ENCODE measurements at regions not wholly inside any gene's neighbourhood (a gene's known extent, or its start where the extent isn't known, plus 50 kb on each side); places are given as distances from the start of the nearest gene placed in this dataset.
"Not testable (repeated sequence)": the region's sequence is repeated elsewhere in the genome, so short reads cannot be mapped to it uniquely, and the experiment has no call there.

GRCh38 chr22:11598492-11599440 is 3929.2 kb upstream of the OR11H1 start (continued):
- no peak for TF ChIP-seq SIN3A (conservative IDR thresholded peaks at IDR 0.05 in 1 of 2, IDR thresholded peaks at IDR 0.05 in 1 of 2; ENCODE audit: low read depth in 1 of 2, low read length in 2 of 2)
- no peak for TF ChIP-seq RBBP5 (IDR thresholded peaks at IDR 0.05; ENCODE audit: borderline replicate concordance, low read depth, low read length)
- no peak for TF ChIP-seq CTCF (IDR thresholded peaks at IDR 0.05; ENCODE audit: control extremely low read depth in 1 of 3, insufficient read depth in 1 of 3, low read depth in 1 of 3, low read length in 3 of 3)
- no peak for TF ChIP-seq POLR2A (IDR thresholded peaks at IDR 0.05; ENCODE audit: control extremely low read depth in 1 of 2, low read depth in 2 of 2, low read length in 2 of 2)
- TF ChIP-seq CBX8 (IDR thresholded peaks at IDR 0.05; ENCODE audit: borderline replicate concordance, low read depth, low read length) = no peak
- no peak for TF ChIP-seq EZH2 (IDR thresholded peaks at IDR 0.05; ENCODE audit: low read depth, low read length, severe bottlenecking)

- not testable (repeated sequence) for DNase-seq (ENCODE audit: low read depth in 1 of 2, low spot score in 2 of 2); FAIRE-seq
- H3K9me3 ChIP-seq (ENCODE audit: insufficient read depth in 2 of 2, low read depth in 1 of 2, low read length in 1 of 2) = peaks cover 53 to 65% of the 10 kb centered on the region in 2 experiments
Measured at GRCh38 chr22:11599456-11599855, 3928.5 kb upstream of the OR11H1 start.

More at GRCh38 chr22:11599456-11599855, 3928.5 kb upstream of the OR11H1 start:
- H3K4ac ChIP-seq (replicated peaks; ENCODE audit: insufficient read length, low read depth, low read length); H3K27me3 ChIP-seq (replicated peaks in 1 of 4; ENCODE audit: control insufficient read depth in 3 of 4, extremely low read depth in 1 of 4, insufficient read depth in 3 of 4, low read length in 3 of 4); H3K79me1 ChIP-seq (ENCODE audit: low read depth, low read length); H2BK120ac ChIP-seq (replicated peaks; ENCODE audit: low read depth, low read length); H2AFZ ChIP-seq (ENCODE audit: low read length); H4K20me1 ChIP-seq (replicated peaks in 1 of 2; ENCODE audit: control insufficient read depth in 1 of 2, insufficient read depth in 2 of 2, low read length in 2 of 2); H2BK20ac ChIP-seq (ENCODE audit: low read length); H4K8ac ChIP-seq (ENCODE audit: extremely low read depth, insufficient read depth, low read length); H4K5ac ChIP-seq (ENCODE audit: insufficient read length, low read depth, low read length); H3K23me2 ChIP-seq (ENCODE audit: low read depth, low read length); H3K4me3 ChIP-seq (ENCODE audit: extremely low read depth in 1 of 4, insufficient read depth in 2 of 4, low read depth in 3 of 4, low read length in 4 of 4); H3K9ac ChIP-seq (replicated peaks in 1 of 4; ENCODE audit: extremely low read depth in 1 of 4, low read depth in 3 of 4, low read length in 3 of 4); H3K4me1 ChIP-seq (replicated peaks in 1 of 4; ENCODE audit: control insufficient read depth in 3 of 4, insufficient read depth in 4 of 4, low read length in 3 of 4); H3K4me2 ChIP-seq (ENCODE audit: insufficient read depth in 1 of 2, low read depth in 2 of 2, low read length in 2 of 2); H3K14ac ChIP-seq (ENCODE audit: insufficient read length); H3K79me2 ChIP-seq (ENCODE audit: control insufficient read depth in 1 of 2, insufficient read depth in 2 of 2, low read length in 2 of 2); H3K36me3 ChIP-seq (ENCODE audit: control insufficient read depth in 2 of 4, insufficient read depth in 4 of 4, low read length in 3 of 4); H3K27ac ChIP-seq (ENCODE audit: low read depth, low read length); H2AK5ac ChIP-seq (ENCODE audit: low read depth, low read length); CTCF ChIA-PET (ENCODE audit: partially characterized antibody); H3K18ac ChIP-seq (ENCODE audit: extremely low read depth, low read length); POLR2A ChIA-PET (ENCODE audit: partially characterized antibody); H2BK15ac ChIP-seq (ENCODE audit: low read length); H2BK5ac ChIP-seq (ENCODE audit: low read depth, low read length); H2BK12ac ChIP-seq (ENCODE audit: low read depth, low read length); H4K91ac ChIP-seq (replicated peaks; ENCODE audit: insufficient read length, low read length); H3K56ac ChIP-seq (replicated peaks; ENCODE audit: insufficient read length, low read depth, low read length); H3K23ac ChIP-seq (ENCODE audit: insufficient read length): not testable (repeated sequence)
- WGBS, 2 experiments (ENCODE audit: extremely low coverage in 1 of 2, insufficient coverage in 1 of 2, insufficient read length in 1 of 2, insufficient replicate concordance in 2 of 2, low coverage in 1 of 2, low lambda C conversion rate in 2 of 2, missing lambda C conversion rate in 1 of 2) = 93% methylated on average over 7 of the region's 19 CpGs; no CpG with 5 or more reads in 1 of the 2 experiments

Measured in H1 (cell line).